DOHH2 (cell line): ENCODE measurements at regions not wholly inside any gene's neighbourhood (a gene's known extent, or its start where the extent isn't known, plus 50 kb on each side); places are given as distances from the start of the nearest gene placed in this dataset.

ENCODE experiments used
- H3F3A ChIP-seq: fragments of 200-600 bp; sonication (generic), shearing (Covaris generic); 2 replicates; pipeline ENCODE4 v1.6.0; 2016; ENCODE audit warnings: antibody characterized with exemption, mild to moderate bottlenecking; ENCODE audit not compliant: control insufficient read depth, insufficient read depth
- H3K27ac ChIP-seq: fragments of 200-600 bp; sonication (generic); 2 replicates; pipeline ENCODE4 v1.5.1; 2014; ENCODE audit warnings: low read depth, mild to moderate bottlenecking, low read length, moderate library complexity
- H3K27me3 ChIP-seq: fragments of 200-600 bp; sonication (generic); 2 replicates; pipeline ENCODE4 v1.6.1; 2014; ENCODE audit warnings: mild to moderate bottlenecking, low read length, mixed read lengths; ENCODE audit not compliant: control insufficient read depth
- H3K36me3 ChIP-seq: fragments of 200-600 bp; sonication (generic); 2 replicates; pipeline ENCODE4 v1.6.1; 2014; ENCODE audit warnings: mild to moderate bottlenecking, low read length, moderate library complexity, mixed read lengths; ENCODE audit not compliant: control insufficient read depth
- H3K4me1 ChIP-seq: fragments of 200-600 bp; sonication (generic); 2 replicates; pipeline ENCODE4 v1.6.1; 2014; ENCODE audit warnings: mild to moderate bottlenecking, low read length, mixed read lengths; ENCODE audit not compliant: control insufficient read depth
- H3K4me2 ChIP-seq: fragments of 200-600 bp; sonication (generic); 2 replicates; pipeline ENCODE4 v1.6.0; 2014; ENCODE audit warnings: mild to moderate bottlenecking, low read length, moderate library complexity
- H3K4me3 ChIP-seq: fragments of 200-600 bp; sonication (generic); 2 replicates; pipeline ENCODE4 v1.5.1; 2014; ENCODE audit warnings: mild to moderate bottlenecking, low read length, mixed read lengths
- H3K79me2 ChIP-seq: fragments of 200-600 bp; sonication (generic); 2 replicates; pipeline ENCODE4 v1.6.1; 2014; ENCODE audit warnings: mild to moderate bottlenecking, low read length, mixed read lengths; ENCODE audit not compliant: control insufficient read depth
- H3K9me2 ChIP-seq: fragments of 200-600 bp; sonication (generic); replicated peaks from 2 replicates; pipeline ENCODE4 v1.6.1; 2014; ENCODE audit warnings: mild to moderate bottlenecking, low read length, mixed read lengths; ENCODE audit not compliant: control insufficient read depth
- H3K9me3 ChIP-seq: fragments of 200-600 bp; sonication (generic); 2 replicates; pipeline ENCODE4 v1.6.1; 2014; ENCODE audit warnings: antibody characterized with exemption, low read length, mixed read lengths; ENCODE audit not compliant: control insufficient read depth, insufficient read depth
- H4K20me1 ChIP-seq: fragments of 200-600 bp; sonication (generic); 2 replicates; pipeline ENCODE4 v1.6.0; 2014; ENCODE audit warnings: low read depth, mild to moderate bottlenecking, antibody characterized with exemption, low read length, moderate library complexity; ENCODE audit not compliant: control insufficient read depth, insufficient read depth
- CTCF ChIP-seq: fragments of 200-600 bp; sonication (generic); IDR thresholded peaks from one replicate; pipeline ENCODE4 v1.5.1; 2014; ENCODE audit warnings: antibody characterized with exemption, mild to moderate bottlenecking, low read depth, low read length; ENCODE audit not compliant: poor library complexity, severe bottlenecking
- EZH2phosphoT487 ChIP-seq: fragments of 200-600 bp; sonication (generic); IDR thresholded peaks from 2 replicates; pipeline ENCODE4 v1.6.1; 2017; ENCODE audit warnings: borderline replicate concordance, mild to moderate bottlenecking, antibody characterized with exemption, low read length, moderate library complexity, mixed read lengths

- TF ChIP-seq CTCF: no peak
- no peaks in the 10 kb centered on the region for H3F3A ChIP-seq
These were observed 66.1 kb upstream of the AKT3 start for GRCh38 chr1:243916160-243916559.

GRCh38 chr1:243912347-243912746 lies 62.3 kb upstream of the AKT3 start:
- Histone ChIP-seq H4K20me1 (no peaks in the 10 kb centered on the region), H3K4me3 (no peak overlapping the region), H3K4me2 (no peak overlapping the region), H3K27ac (no peak overlapping the region), H3K79me2 (no peaks in the 10 kb centered on the region), H3K9me2 (no peaks in the 10 kb centered on the region), H3K27me3 (no peaks in the 10 kb centered on the region), H3K36me3 (no peaks in the 10 kb centered on the region), H3K4me1 (no peaks in the 10 kb centered on the region), H3K9me3 (no peaks in the 10 kb centered on the region), H3F3A (no peaks in the 10 kb centered on the region)
- TF ChIP-seq CTCF (no peak), EZH2phosphoT487 (no peak)

More at GRCh38 chr1:243916160-243916559, 66.1 kb upstream of the AKT3 start:
- H3K4me2 ChIP-seq: no peak overlapping the region
- H3K79me2 ChIP-seq: no peaks in the 10 kb centered on the region
- no peaks in the 10 kb centered on the region for H3K4me1 ChIP-seq
- H3K9me3 ChIP-seq: no peaks in the 10 kb centered on the region
- H3K27ac ChIP-seq: no peak overlapping the region
- H3K9me2 ChIP-seq: no peaks in the 10 kb centered on the region
- H3K4me3 ChIP-seq: no peak overlapping the region
- no peaks in the 10 kb centered on the region for H3K36me3 ChIP-seq
- no peaks in the 10 kb centered on the region for H3K27me3 ChIP-seq
- no peaks in the 10 kb centered on the region for H4K20me1 ChIP-seq

GRCh38 chr1:243910607-243911006 lies 60.6 kb upstream of the AKT3 start:
- H3K36me3 ChIP-seq: no peaks in the 10 kb centered on the region
- no peak overlapping the region for H3K4me2 ChIP-seq
- TF ChIP-seq CTCF (no peak), EZH2phosphoT487 (no peak)
- no peaks in the 10 kb centered on the region for H3K4me1 ChIP-seq
- no peaks in the 10 kb centered on the region for H3K79me2 ChIP-seq
- H3K27ac ChIP-seq: no peak overlapping the region
- no peak overlapping the region for H3K4me3 ChIP-seq
- no peaks in the 10 kb centered on the region for H3K27me3 ChIP-seq
- no peaks in the 10 kb centered on the region for H3K9me2 ChIP-seq
- H3F3A ChIP-seq: no peaks in the 10 kb centered on the region
- H3K9me3 ChIP-seq: no peaks in the 10 kb centered on the region
- no peaks in the 10 kb centered on the region for H4K20me1 ChIP-seq

GRCh38 chr1:243903895-243904294 lies 53.9 kb upstream of the AKT3 start:
- H3K79me2 ChIP-seq: no peaks in the 10 kb centered on the region
- no peaks in the 10 kb centered on the region for H3K27me3 ChIP-seq
- H3K36me3 ChIP-seq: no peaks in the 10 kb centered on the region

More at GRCh38 chr1:243903895-243904294, 53.9 kb upstream of the AKT3 start:
- H3K4me3 ChIP-seq: no peak overlapping the region
- no peak overlapping the region for H3K27ac ChIP-seq
- no peaks in the 10 kb centered on the region for H3K4me1 ChIP-seq
- no peak overlapping the region for H3K4me2 ChIP-seq
- no peaks in the 10 kb centered on the region for H3K9me2 ChIP-seq
- no peaks in the 10 kb centered on the region for H3F3A ChIP-seq
- no peaks in the 10 kb centered on the region for H3K9me3 ChIP-seq
- H4K20me1 ChIP-seq: no peaks in the 10 kb centered on the region
- TF ChIP-seq CTCF (no peak), EZH2phosphoT487 (no peak)
